Endothelial cell of umbilical vein (primary cell): ENCODE measurements at regions not wholly inside any gene's neighbourhood (a gene's known extent, or its start where the extent isn't known, plus 50 kb on each side); places are given as distances from the start of the nearest gene placed in this dataset.

ENCODE experiments used
- BruUV-seq: library from RNA; stranded (reverse); fragments of 400-500 nt; replicated peaks from 2 replicates; lab custom pipeline; 2021; lab: Mats Ljungman, UMichigan
- CTCF ChIA-PET: fragments of 300-600, 350-600 bp; sonication (Branson Sonifier 250); formaldehyde crosslinking; loops from one replicate; lab custom pipeline; 2021; ENCODE audit warnings: antibody characterized with exemption, inconsistent platforms; lab: Charles Lee
- POLR2A ChIA-PET: fragments of 300-600, 350-600 bp; sonication (Branson Sonifier 250); formaldehyde crosslinking; loops from one replicate; lab custom pipeline; 2021; ENCODE audit warnings: antibody characterized with exemption, inconsistent platforms; lab: Charles Lee
- DNase-seq: peaks from one replicate; pipeline ENCODE4 v3.0.0-alpha.2; 2011; ENCODE audit warnings: low read depth, low spot score
- FAIRE-seq: peaks from 2 replicates; lab custom pipeline; 2011; peaks lifted over from hg19 to GRCh38; lab: Jason Lieb, UNC
- H2AFZ ChIP-seq: 2 replicates; pipeline ENCODE4 v1.6.0; 2012; ENCODE audit warnings: low read depth, low read length, control low read depth, inconsistent platforms
- H3K27ac ChIP-seq: 2 replicates; pipeline ENCODE4 v1.5.1; 2011; ENCODE audit warnings: low read depth, mild to moderate bottlenecking, control low read depth, low read length, moderate library complexity; ENCODE audit not compliant: insufficient read depth
- H3K27me3 ChIP-seq, 2 experiments: 2 replicates each; pipeline versions ENCODE4 v1.6.0 to v1.6.1; 2011; ENCODE audit warnings: low read length in 2 of 2, mixed read lengths in 1 of 2; ENCODE audit not compliant: control insufficient read depth in 2 of 2, insufficient read depth in 2 of 2
- H3K36me3 ChIP-seq, 2 experiments: 2 replicates in 1 of 2; 3 replicates in 1 of 2; pipeline ENCODE4 v1.5.1; 2011; ENCODE audit warnings: low read length in 2 of 2, mild to moderate bottlenecking in 1 of 2, moderate library complexity in 1 of 2; ENCODE audit not compliant: control insufficient read depth in 2 of 2, insufficient read depth in 2 of 2; ENCODE audit errors: extremely low read depth in 1 of 2
- H3K4me1 ChIP-seq: 3 replicates; pipeline ENCODE4 v1.5.1; 2011; ENCODE audit warnings: mild to moderate bottlenecking, low read length; ENCODE audit not compliant: control insufficient read depth, insufficient read depth; ENCODE audit errors: extremely low read depth
- H3K4me2 ChIP-seq: 2 replicates; pipeline ENCODE4 v1.6.1; 2011; ENCODE audit warnings: low read length, control low read depth, mixed read lengths; ENCODE audit not compliant: insufficient read depth
- H3K4me3 ChIP-seq, 3 experiments: fragments of 200-600 bp in 1 of 3; sonication (generic), shearing (Covaris generic) in 1 of 3; replicated peaks in 1 of 3; 2 replicates each; pipeline ENCODE4 v1.5.1; 2011 to 2016; ENCODE audit warnings: control low read depth in 3 of 3, low read length in 3 of 3, mild to moderate bottlenecking in 2 of 3, inconsistent platforms in 1 of 3, low read depth in 1 of 3, moderate library complexity in 1 of 3; ENCODE audit not compliant: insufficient read depth in 1 of 3
- H3K79me2 ChIP-seq: 2 replicates; pipeline ENCODE4 v1.6.0; 2012; ENCODE audit warnings: low read length, inconsistent platforms; ENCODE audit not compliant: control insufficient read depth, insufficient read depth
- H3K9ac ChIP-seq: replicated peaks from 2 replicates; pipeline ENCODE3; 2011; ENCODE audit warnings: low read length, control low read depth; ENCODE audit not compliant: insufficient read depth; ENCODE audit errors: extremely low read depth
- H3K9me1 ChIP-seq: replicated peaks from 3 replicates; pipeline ENCODE4 v1.6.0; 2011; ENCODE audit warnings: mild to moderate bottlenecking, low read length; ENCODE audit not compliant: control insufficient read depth, insufficient read depth; ENCODE audit errors: extremely low read depth
- H3K9me3 ChIP-seq: replicated peaks from 2 replicates; pipeline ENCODE4 v1.5.1; 2012; ENCODE audit warnings: low read length, inconsistent platforms; ENCODE audit not compliant: control insufficient read depth, insufficient read depth
- H4K20me1 ChIP-seq: replicated peaks from 2 replicates; pipeline ENCODE3; 2011; ENCODE audit warnings: mild to moderate bottlenecking, low read length; ENCODE audit not compliant: control insufficient read depth, insufficient read depth; ENCODE audit errors: extremely low read depth
- CTCF ChIP-seq, 2 donors: IDR thresholded peaks; 1 replicate in 1 of 2; 2 replicates in 1 of 2; pipeline ENCODE4 v1.5.1; 2011; ENCODE audit warnings: low read length in 2 of 2, mild to moderate bottlenecking in 2 of 2, moderate library complexity in 2 of 2, control low read depth in 1 of 2, inconsistent platforms in 1 of 2, low read depth in 1 of 2; ENCODE audit not compliant: insufficient read depth in 1 of 2; ENCODE audit errors: extremely low read depth in 1 of 2
- EZH2 ChIP-seq: IDR thresholded peaks from 2 replicates; pipeline ENCODE4 v1.6.1; 2012; ENCODE audit warnings: borderline replicate concordance, low read depth, mild to moderate bottlenecking, moderate library complexity, low read length, inconsistent platforms; ENCODE audit not compliant: severe bottlenecking
- FOS ChIP-seq: IDR thresholded peaks from 2 replicates; pipeline ENCODE4 v1.6.1; 2011; ENCODE audit warnings: mild to moderate bottlenecking, low read length, moderate library complexity, borderline replicate concordance; ENCODE audit not compliant: insufficient read depth
- GATA2 ChIP-seq: IDR thresholded peaks from 2 replicates; pipeline ENCODE4 v1.7.0; 2011; ENCODE audit warnings: low read depth, mild to moderate bottlenecking, moderate library complexity, mixed read lengths, low read length; ENCODE audit not compliant: insufficient read length, insufficient read depth
- JUN ChIP-seq: IDR thresholded peaks from 2 replicates; pipeline ENCODE4 v1.6.1; 2011; ENCODE audit warnings: borderline replicate concordance, low read depth; ENCODE audit not compliant: insufficient read length, insufficient read depth
- MAX ChIP-seq: IDR thresholded peaks from 2 replicates; pipeline ENCODE4 v1.6.1; 2011; ENCODE audit not compliant: insufficient read depth, insufficient read length
- MYC ChIP-seq: IDR thresholded peaks from one replicate; pipeline ENCODE4 v1.6.1; 2011; ENCODE audit warnings: mild to moderate bottlenecking, low read depth, low read length
- POLR2A ChIP-seq: IDR thresholded peaks from 2 replicates; pipeline ENCODE4 v1.6.1; 2012; ENCODE audit warnings: low read depth, mild to moderate bottlenecking, control low read depth, low read length
- POLR2AphosphoS5 ChIP-seq: IDR thresholded peaks from 2 replicates; pipeline ENCODE4 v1.6.1; 2012; ENCODE audit warnings: low read depth, mild to moderate bottlenecking, control low read depth, low read length, moderate library complexity; ENCODE audit not compliant: insufficient read depth
- dilution Hi-C: fragments of 300-500 bp; cut with MboI; formaldehyde crosslinking; loops from one replicate; pipeline ENCODE4 v1.15.0; 2019; ENCODE audit warnings: low sequenced_read_pairs; ENCODE audit not compliant: extremely low pct_ligation_motif_present
- intact Hi-C: fragments of 100-400 bp; cut with micrococcal nuclease; formaldehyde crosslinking; loops from one replicate; pipeline ENCODE4 v1.10.0; 2022

- BruUV-seq: no TSS peak
- Histone ChIP-seq H3K9me1 (no peaks in the 10 kb centered on the region), H3K36me3 (no peaks in the 10 kb centered on the region), H3K27me3 (no peaks in the 10 kb centered on the region), H3K27ac (no peak overlapping the region), H3K4me2 (no peak overlapping the region), H2AFZ (no peak overlapping the region), H4K20me1 (no peaks in the 10 kb centered on the region), H3K4me1 (no peaks in the 10 kb centered on the region), H3K79me2 (no peaks in the 10 kb centered on the region), H3K9ac (no peak overlapping the region), H3K9me3 (no peaks in the 10 kb centered on the region), H3K4me3 (no peak overlapping the region)
- TF ChIP-seq EZH2 (no peak), CTCF (IDR thresholded peaks at IDR 0.05; ENCODE audit: extremely low read depth in 1 of 2, insufficient read depth in 1 of 2, low read depth in 1 of 2, low read length in 2 of 2) (no peak), POLR2AphosphoS5 (no peak), JUN (no peak), MYC (no peak), MAX (no peak), POLR2A (no peak), FOS (no peak), GATA2 (no peak)
- intact Hi-C loops: no loop called here
- dilution Hi-C loops: no loop called here
- POLR2A ChIA-PET: no interaction called here
- DNase-seq (no peak), FAIRE-seq (no peak)
- CTCF ChIA-PET: no interaction called here
These were observed 1023.4 kb downstream of the CDH11 start for GRCh38 chr16:64098451-64098850.
